Posterior cingulate gyrus (tissue), 11 donors: ENCODE measurements at regions not wholly inside any gene's neighbourhood (a gene's known extent, or its start where the extent isn't known, plus 50 kb on each side); places are given as distances from the start of the nearest gene placed in this dataset.

ENCODE experiments used
- DNase-seq, 10 donors: peaks; one replicate each; pipeline versions ENCODE4 v3.0.0 to v3.0.0-alpha.2; 2020 to 2021; ENCODE audit warnings: mixed read lengths in 3 of 10
- intact Hi-C: fragments of 100-400 bp; cut with DNase I; formaldehyde crosslinking; loops from one replicate; pipeline ENCODE4 v1.15.1; 2023

DNA sequence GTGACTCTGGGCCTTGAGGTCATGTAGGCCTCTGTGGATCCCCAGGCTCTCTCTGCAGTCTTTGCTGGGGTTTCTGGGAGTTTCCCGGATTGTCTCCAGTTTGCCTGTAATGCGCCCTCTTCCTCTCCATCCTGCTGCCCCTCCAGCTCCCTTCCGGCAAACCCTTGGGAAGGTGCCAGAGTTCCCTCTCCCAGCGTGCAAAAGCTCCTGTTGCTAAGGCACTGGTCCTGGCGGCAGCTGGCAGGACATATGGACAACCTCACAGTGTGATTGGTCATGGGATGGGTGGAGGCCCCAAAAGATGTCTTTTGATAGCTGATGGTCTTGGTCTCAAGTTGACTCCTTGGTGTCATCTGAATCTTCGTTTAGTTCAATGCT, 320.1 kb downstream of the CYP26B1 start:
- no peak for DNase-seq
- intact Hi-C loops, result no loop called here

DNA sequence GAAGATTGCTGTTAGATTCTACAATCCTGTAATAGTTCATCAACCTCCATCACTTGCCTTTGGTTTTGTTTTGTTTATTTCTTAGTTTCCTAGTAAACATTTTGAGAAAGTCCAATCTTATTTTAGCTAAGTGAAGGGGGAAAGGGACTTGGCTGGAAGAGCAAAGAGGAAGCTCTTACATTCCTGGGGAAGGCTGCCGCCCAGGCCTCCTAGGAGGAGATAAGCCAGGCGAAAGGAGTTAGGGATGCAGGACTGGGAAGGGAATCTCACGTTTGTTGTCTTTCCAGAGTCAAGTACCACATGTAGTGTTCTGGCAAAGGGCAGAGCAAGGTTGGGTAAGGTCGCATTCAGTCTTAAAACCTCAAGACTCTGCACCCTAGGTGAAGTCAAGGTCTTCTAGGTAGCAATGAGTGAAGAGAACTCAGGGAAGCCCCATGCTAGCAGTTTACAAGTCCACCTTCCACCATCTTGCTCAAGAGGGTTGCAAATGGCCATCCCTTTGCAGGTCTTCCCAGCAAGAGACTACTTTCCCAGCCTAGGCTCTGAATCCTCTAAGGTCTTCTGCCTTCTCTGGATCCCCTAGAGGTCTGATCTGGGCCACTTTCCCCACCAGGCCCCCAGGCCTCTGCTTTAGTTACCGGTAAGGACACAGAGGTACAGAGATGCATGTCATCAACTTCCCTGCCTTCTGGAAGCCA, 320.7 kb downstream of the CYP26B1 start:
- DNase-seq, result no peak
- intact Hi-C loops, result no loop called here

DNA sequence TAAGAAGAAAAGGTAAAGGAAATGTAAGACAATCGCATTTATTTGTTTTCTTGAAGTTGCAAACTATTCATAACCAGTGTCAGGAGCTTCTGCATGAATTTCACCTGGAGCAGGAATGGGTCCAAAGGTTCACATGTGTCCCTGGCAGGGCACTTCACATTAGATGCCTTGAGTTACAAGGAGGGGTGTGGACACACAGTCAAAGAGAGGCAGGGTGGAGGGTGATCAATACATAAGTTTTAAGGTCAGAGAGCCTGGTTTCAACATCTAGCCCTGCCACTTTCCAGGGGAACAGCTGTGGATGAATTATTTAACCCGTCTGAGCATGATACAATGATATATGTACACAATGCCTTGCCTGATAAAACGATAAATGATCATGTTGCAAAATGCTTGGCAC, 321.4 kb downstream of the CYP26B1 start:
- no peak for DNase-seq
- intact Hi-C loops, result no loop called here

DNA sequence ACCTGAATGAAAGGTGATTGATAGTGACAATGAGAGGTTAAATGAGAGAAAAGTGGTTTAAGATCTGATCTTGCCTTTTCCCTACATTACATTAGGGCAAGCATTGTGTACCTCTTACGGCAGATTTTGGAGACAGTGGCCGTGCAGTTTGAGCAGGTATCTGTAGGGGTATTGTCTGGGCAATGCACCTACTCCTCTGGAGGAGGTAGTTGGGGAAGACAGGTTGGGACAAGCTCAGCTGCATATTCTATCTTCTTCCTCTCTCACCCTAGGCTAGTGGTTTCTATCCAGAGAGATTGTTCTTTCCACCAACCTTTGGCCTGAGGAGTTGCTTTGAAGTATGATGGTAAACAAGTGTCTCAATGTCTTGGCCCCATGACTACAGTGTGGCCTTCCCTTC, 323.2 kb downstream of the CYP26B1 start:
- intact Hi-C loops, result no loop called here
- no peak for DNase-seq

DNA sequence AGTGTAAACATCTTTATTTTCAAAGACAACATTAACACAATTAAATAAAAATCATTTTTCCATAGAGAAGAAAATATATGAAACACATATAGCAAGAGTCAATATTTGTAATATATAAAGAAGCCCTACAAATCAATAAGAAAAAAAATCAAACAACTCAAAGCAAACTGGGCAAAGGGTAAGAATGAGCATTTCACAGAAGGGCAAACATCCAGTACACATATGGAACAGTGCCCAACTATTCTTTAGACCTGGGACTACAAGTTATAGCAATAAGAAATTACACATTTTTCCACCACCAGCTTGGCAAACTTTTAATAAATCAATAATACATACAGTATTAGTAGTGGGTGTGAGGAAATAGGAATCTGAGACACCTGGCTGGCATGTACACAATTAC, 324.1 kb downstream of the CYP26B1 start:
- intact Hi-C loops, result no loop called here
- DNase-seq, result no peak

DNA sequence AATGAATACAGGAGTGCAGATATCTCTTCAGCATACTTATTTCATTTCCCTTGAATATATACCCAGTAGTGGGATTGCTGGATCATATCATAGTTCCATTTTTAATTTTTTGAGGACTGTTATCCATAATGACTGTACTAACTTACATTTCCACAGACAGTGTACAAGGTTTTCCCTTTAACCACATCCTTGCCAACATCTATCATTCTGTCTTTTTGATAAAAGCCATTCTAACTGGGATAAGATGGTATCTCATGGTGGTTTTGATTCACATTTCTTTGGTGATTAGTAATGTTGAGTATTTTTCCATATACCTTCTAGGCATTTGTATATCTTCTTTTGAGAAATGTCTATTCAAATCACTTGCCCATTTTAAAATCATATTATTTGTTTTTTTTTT, 325.2 kb downstream of the CYP26B1 start:
- no peak for DNase-seq
- intact Hi-C loops, result no loop called here

DNA sequence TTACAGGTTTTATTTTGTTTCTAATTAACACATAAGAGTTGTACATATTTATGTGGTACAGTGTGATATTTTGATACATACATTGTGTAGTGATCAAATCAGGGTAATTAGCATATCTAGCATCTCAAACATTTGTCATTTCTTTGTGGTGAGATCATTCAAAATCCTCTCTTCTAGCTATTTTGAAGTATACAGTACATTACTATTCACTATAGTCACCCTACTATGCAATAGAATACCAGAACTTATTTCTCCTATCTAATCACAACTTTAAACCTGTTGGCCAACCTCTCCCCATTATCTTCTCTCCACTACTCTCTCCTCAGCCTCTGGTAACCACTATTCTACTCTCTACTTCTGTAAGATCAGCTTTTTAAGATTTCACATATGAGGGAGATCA, 325.8 kb downstream of the CYP26B1 start:
- no peak for DNase-seq
- intact Hi-C loops, result no loop called here

DNA sequence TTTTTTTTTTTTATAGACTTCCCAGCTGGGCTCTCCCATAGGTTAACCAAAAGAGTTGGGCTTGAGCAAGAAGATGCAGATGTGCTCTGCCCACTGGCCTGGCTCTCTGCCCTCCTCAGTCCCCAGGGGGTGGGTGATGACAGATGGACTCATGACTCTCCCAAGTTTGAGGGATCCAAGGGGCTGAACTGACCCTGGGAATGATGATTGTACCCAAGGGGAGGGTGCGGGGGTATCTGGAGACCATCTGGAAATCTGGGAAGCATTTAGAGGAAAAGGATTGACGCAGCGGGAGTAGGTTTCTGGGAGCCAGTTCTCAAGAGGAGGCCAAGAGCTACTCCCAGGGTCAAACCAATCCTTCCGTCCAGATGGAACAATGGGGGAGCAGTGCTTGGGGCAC, 330.8 kb downstream of the CYP26B1 start:
- DNase-seq, result no peak

DNA sequence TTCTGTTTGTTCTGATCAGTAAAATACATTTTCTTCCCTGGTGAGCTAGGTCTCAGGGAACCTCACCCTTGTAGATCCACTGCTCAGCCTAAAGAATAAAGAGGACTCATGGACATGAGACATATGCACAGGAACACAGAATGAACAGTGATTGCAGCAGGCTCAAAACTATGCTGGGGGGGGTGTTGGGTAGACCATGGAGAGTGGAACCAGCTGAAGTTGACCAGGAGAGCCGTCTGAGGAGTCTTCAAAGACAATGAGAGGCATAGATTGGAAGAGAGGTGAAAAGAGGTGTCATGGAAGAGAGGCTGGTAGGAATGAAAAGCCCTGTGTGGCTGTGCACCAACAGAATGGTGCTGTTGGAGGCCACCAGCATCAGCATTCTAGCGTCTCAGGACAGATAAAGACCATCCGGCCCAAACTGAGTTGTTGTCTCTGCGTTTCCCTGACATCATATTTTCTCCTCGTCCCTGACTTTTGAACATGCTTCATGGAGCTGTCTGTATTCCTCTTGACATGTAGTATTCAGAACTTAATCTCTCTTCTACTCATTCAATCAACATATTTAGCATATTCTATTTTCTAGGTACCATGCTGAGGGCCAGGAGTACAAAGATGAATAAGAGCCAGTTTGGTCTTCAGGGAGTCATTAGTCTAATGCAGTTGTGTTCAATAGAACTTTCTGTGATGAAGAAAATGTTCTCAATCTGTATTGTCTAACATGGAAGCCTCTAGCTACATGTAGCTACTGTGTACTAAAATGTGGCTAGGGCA, 331.8 kb downstream of the CYP26B1 start:
- no peak for DNase-seq
- intact Hi-C loops, result no loop called here

More for the DNA sequence above, 330.8 kb downstream of the CYP26B1 start:
- intact Hi-C loops, result no loop called here

DNA sequence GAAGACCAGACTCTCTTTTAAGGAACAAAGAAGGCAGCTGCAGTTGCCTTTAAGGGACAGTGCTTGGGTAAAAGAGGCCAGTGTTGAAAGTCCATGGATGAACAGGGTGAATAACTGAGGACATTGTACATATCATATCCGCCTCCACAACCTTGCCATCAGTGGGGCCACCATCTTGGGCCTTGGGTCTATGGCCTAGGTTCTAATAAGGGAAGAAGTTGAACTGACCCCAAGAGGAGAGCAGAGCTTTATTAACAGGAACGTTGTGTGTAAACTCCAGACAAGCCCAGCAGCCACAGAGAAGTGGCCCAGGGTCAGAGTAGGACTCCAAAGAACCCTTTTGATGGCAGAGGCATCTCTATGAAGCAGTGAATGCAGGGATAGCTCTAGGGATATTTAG, 332.8 kb downstream of the CYP26B1 start:
- DNase-seq, result no peak
- intact Hi-C loops, result no loop called here

DNA sequence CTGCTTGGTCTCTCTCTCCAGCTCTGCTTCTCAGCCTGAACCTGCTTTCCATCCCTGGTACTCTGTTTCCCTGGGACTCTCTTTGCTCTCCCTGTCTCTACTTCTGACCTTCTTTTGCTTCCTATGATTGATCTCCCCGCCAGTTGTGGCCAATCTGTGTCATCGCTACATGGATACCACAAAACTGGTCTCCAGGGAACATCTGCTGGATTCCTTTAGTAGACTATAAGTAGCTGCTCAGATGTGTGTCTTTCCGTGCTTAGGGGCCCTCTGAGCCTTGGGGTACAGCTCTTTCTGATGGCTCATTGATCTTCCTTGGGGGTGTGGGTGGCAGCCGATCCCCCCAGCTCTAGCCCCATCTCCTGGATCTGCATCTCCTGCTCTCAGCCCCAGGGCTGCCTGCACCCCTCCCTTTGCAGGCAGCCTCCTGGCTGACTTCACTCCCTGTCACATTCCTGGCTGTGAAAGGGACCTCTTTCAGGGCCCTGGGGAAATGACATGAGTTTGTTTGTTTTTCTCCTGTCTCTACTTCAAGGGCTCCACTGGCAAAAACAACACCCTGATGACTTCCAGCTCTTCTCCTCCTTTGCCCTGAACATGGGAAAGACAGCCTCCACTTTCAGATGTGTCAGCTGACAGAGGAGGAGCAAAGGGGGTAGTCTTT, 333.7 kb downstream of the CYP26B1 start:
- intact Hi-C loops, result no loop called here
- DNase-seq, result no peak

DNA sequence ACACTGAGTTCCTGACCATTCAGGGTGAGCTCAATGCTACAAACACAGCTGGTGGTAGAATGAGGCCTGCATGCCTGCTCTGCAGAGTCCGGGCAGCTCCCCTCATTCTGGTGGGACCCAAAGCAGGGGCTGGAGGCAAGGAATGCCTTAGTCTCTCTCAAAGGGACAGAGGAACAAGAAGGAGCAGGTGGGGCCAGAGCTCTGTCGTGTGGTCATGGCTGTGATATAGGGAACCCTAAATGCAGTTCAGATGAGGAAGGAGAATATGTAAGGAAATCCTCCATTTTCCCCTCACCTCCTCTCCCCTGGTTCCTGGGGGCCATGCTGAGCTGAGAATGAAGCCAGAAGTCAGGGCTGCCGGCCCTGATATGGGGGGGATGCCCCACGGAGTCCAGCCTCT, 334.3 kb downstream of the CYP26B1 start:
- intact Hi-C loops, result no loop called here
- no peak for DNase-seq

DNA sequence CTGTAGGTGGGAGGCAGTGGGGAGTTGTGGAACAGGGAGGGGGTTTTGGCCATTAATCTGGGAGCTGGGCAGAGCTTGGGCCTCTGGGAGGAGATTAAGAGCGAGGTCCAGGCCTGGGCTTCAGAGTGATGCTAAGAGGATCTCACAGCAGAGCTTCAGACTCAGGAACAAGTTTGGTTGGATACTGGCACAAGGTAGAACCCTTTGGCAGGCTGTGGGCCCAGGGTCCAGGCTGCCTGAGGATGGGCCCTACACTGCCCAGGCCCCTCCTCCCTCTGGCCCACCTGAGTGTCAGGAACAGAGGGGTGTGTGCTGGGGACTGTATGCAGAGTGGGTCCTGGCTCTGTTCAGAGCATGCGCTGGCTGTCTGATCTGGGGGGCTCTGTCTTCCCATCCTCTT, 334.9 kb downstream of the CYP26B1 start:
- intact Hi-C loops, result no loop called here
- DNase-seq, result peak in 1 of 10 donors; percentile 52

DNA sequence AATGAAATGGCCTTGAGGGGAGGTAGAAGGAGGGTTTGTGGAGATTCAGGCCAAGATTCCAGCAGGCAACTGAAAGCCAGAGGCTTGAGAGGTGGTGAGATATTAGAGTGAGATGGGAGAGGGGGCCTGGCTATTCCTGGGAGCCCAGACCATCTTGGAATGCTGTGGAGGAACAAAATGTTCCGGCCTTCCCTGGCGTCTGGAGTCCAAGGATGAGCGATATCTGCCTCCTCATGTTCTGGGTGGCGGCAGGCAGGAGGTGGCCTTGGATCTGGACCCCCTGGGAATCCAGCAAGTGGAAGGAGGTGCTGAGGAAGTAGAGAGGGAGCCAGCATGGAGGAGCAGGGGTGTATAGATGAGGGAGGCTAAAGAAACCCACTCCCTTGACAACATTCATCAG, 335.9 kb downstream of the CYP26B1 start:
- DNase-seq, result no peak

DNA sequence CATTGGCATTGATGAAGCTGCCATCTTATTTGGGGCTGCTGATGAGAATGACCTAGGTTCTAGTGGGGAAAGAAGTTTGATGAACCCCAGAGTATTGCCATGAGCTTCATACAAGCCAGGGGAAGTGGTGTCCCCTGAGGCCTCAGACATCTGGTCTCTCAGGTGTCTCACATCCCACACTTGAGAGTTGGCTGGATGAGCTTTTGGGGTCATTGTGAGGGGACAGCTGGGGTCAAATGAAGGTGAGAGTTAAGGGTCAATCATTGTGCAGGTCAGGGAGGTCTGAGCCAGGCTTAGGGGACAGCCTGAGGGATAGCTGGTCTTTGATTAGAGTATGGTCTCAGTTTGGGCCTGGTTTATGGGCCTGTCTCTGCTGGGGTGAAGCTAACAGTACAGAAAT, 336.5 kb downstream of the CYP26B1 start:
- no peak for DNase-seq
- intact Hi-C loops, result no loop called here

More for the DNA sequence above, 335.9 kb downstream of the CYP26B1 start:
- intact Hi-C loops, result no loop called here

DNA sequence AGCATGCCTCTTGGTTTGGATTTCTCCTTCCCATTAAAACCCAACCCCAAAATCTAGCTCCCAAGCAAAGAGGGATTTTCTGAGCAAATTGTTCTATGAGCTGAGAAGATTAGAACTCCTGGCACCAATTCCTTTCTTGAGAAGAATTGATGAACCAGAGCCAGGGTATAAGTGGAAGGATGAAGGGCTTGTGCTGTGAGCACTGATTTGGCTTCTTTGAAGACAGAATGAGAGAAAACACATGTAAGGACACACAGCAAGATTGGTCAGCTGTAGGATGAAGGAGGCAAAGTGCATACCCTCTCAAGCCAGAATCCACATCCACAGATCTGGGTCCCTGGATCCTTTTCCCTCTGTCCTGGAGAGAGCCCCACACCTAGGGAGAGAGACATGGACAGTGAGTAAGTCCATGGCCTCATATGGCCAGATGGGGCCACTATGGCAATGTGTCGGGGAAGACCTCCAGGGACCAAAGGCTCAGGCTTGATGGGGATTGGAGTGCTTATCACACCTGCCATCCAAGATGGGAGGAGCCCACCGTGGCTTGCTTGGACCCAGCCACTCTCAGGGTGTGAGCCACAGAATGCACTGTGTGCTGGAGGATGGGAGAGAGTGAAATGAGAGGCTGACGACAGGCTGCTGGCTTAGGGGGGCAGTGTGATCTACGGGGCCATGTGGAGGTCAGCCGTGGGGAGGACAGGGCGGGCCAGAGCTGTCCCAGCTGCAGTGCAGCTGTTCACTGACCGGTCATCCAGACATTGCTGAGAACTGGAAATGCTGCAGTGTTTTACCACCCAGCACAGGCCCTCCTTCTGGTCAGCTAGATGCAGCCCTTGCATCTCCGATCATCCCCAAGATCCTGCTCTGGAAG, 339.8 kb downstream of the CYP26B1 start:
- intact Hi-C loops, result no loop called here
- peak in 1 of 10 donors; percentile 52 for DNase-seq

DNA sequence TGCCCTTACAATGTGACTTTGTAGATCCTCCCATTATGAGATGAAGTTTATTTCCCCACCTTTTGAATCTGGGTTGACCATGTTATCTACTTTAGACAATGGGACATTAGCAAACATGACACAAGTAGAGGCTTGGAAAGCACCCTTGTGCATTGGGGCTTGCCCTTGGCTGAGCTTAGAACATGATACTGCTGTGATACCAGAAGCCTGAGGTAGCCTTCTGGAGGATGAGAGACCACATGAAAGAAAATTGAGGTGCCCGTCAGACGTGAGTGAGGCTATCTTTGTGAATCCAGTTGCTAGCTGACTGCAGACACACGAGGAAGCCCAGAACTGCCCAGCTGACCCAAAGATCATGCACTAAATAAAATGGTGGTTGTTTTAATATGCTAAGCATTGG, 341.2 kb downstream of the CYP26B1 start:
- intact Hi-C loops, result no loop called here
- peak in 1 of 10 donors; percentile 17 for DNase-seq

DNA sequence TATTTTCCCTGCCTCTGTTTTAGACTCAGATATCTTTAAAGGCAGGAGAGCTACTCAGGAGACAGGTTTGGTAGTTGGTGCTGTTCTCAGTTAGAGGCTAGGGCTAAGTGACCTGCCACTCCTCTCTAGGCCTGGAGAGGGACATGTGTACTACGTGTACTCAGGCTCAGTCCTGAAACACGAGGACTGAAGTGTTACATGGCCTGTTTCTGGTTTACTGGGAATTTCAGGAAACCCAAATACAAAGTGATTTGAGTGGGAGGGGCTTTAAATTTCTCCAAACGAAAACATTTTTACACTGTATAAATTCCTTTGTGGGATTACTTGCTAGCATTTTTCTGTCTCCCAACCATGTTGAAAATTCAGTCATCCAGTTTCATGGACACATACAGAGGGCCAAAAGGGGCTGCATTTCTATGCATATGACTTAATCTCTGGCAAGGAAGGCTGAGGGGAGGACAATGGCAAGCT, 343.3 kb downstream of the CYP26B1 start:
- intact Hi-C loops, result loop anchor here (5.0 kb wide), 1 partner anchor 333 kb away; no protein-coding TSS in a partner anchor
- no peak for DNase-seq

DNA sequence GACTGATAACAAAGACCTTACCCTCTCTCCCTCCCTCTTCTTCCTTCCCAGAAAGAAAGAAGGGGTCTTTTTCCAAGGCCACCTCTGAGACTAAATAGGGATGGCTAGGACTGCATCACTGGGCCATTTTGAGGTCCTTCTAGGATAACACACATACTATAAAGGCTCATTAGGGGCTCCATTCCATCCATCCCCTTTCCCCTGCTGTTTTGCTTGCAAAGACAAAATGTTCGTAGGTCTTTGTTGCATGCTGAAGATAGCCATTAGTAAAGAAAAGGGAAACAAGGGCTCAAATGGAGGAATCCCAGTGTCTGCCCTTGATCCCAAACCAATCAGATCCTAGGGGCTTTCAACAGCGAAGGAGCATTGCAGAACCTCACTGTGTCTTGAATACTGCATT, 344.3 kb downstream of the CYP26B1 start:
- intact Hi-C loops, result loop anchor here (2.0 to 5.0 kb wide), 2 partner anchors 334 to 347 kb away; no protein-coding TSS in a partner anchor
- DNase-seq, result no peak

DNA sequence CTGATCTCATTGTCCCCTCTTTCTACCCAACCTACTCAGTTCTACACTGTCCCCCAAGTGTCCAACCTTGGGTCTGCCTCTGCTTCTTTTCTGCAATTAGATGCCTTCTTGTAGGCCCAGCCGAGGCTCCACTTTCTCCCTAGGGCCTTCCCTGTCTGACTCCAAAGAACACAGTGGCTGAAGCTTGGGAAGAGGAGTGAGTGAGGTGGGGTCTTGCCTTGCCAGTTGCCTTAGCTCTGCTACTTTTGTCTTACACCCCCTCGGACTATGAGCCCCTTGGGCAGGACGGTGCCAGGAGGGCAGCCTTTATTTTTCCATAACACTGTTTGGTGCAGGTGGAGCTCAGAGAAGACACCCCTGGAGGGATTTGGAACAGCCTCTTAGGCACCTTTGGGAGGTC, 345.1 kb downstream of the CYP26B1 start:
- intact Hi-C loops, result loop anchor here (2.0 to 5.0 kb wide), 2 partner anchors 335 to 348 kb away; no protein-coding TSS in a partner anchor
- DNase-seq, result peak in 1 of 10 donors; percentile 67
